Epidermal melanocyte (primary cell): ENCODE measurements at regions not wholly inside any gene's neighbourhood (a gene's known extent, or its start where the extent isn't known, plus 50 kb on each side); places are given as distances from the start of the nearest gene placed in this dataset.

Source experiments
- DNase-seq: peaks from one replicate; pipeline ENCODE4 v3.0.0; 2011; ENCODE audit warnings: low spot score; ENCODE audit not compliant: insufficient read length

DNA sequence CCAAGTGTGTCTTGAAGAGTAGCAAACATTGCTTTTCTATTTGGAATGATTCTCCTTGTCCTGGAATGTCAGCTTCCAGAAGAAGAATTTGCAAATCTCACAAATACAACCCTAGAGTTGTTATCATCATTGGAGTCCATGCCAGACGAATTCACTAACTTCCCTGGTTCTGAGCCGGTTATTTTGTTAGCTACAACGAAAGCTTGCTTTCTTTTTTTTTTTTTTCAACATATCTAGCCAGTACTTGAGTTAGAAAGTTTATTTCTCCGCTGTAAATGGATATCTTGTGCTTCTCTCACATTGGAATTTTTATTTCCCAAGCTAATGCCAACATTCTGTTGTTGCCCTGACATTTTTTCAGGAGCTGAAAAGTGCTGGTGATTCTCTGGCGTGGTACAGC, 138.1 kb upstream of the POM121L12 start:
- DNase-seq = no peak

DNA sequence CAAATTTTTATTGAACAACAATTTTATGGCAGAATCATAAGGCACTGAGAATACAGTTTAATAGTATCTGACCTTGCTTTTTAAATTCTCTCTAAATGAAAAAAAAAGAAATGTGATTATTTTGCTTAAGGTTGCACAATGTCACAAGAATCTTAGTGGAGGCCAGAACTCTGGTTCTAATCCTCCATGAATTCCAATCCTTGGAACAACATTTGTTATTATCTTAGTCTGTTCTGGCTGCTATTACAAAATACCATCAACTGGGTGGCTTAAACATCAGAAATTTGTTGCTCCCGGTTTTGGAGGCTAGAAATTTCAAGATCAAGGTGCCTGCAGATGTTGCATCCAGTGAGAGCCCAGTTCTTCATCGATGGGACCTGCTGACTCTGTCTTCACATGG, 158.2 kb upstream of the POM121L12 start:
- no peak for DNase-seq

DNA sequence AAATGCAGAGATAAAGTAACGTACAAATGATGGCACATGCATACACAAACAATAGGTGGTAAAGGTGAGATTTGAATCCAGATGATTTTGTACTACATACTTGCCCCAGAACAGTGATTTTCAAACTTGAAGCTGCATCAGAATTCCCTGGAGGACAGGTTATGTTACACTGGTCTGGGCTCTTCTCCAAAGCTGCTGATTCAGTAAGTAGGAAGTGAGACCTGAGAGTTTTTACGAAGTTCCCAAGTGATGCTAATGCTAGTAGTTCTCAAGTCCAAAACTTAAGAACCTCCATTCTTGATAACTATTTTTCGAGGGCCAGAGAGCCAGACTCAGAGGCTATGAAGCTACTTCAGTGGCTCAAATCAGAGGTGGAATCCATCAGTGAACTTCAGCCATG, 159.0 kb upstream of the POM121L12 start:
- DNase-seq = no peak

DNA sequence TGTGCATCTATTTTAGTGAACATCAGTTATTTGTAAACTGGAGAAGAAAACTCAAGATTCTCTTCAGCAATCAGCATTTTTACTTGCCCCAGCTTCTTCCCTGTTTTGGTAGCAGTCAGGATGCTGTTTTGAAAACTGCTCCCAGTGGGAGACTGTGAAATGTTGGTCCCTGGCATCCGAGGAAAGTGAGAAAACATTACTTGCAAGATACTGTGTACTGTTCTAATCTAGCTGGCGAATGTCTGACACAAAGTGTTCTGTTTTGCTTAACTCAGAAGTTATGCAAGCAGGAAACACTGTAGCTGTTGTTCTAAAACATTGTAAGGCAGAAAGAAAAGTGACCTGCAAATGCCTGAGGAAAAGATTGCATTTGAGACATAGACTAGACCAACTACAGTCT, 171.8 kb upstream of the POM121L12 start:
- no peak for DNase-seq

DNA sequence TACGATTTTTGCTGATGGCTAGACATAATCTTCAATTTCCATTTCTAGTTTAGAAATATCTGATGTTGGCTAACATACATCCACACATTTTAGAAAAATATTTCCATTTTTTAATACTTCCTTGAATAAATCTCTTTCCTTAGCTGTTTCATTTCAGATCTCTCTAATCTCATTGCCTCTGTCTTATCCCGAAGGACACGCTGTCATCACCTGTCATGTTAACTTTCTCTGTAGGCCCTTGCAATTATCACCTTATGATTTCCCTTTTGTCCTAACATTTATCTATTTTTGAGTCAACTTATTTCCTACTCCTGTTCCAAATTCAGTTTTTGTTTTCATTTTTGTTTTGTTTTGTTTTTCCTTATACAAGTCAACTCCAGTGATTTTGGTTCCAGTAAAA, 173.1 kb upstream of the POM121L12 start:
- no peak for DNase-seq

DNA sequence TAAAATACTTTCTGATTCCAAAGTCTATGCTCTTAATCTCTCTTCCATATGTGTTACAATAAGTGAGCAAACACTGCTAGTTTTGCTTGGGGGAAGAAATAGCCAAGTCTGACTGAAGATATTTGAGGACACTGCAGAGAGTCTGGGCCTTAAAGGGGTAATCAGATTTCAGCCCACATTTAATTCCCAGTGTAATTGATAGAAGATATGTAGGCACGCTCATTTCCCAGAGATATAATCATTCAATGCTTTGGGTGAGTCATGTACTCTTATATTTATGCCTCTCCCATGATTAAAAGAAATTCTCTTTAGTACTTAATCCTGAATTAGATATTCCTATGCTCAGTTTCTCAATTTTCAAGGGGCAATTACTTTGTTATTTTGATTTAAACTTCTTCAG, 178.1 kb upstream of the POM121L12 start:
- no peak for DNase-seq

DNA sequence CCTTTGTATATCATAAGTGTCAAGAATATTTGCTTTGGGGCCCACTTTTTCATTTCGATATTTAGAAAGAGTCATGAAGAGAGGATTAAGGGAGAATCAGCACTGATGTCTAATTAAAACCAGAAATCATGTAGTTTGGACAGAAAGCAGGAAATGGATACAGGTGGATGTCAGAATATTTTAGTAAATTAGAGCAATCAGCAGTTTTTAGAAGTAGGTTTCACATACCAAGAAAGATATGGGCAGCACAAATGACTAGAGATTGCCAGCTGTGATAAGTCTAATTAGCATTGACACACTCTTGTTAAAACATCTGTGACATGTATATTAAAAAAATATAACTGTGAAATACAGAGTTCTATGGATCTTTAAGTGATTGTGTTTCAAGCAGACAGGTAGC, 180.8 kb upstream of the POM121L12 start:
- DNase-seq = no peak

DNA sequence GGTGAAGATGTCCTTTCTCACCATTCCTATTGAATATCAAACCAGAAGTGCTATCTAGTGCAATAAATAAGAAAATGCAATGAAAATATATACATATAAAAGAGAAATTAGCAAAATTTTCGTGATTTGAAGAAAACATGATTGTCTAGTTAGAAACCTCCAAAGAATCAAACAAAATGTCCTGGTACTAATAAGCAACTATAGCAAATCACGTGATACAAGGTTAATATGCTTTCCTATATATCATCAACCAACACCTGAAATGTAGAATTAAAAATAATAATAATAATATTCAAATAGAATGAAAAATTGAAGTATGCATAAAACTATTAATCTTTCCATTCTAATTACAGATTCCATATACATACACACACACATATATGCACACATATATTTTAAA, 183.9 kb upstream of the POM121L12 start:
- no peak for DNase-seq

DNA sequence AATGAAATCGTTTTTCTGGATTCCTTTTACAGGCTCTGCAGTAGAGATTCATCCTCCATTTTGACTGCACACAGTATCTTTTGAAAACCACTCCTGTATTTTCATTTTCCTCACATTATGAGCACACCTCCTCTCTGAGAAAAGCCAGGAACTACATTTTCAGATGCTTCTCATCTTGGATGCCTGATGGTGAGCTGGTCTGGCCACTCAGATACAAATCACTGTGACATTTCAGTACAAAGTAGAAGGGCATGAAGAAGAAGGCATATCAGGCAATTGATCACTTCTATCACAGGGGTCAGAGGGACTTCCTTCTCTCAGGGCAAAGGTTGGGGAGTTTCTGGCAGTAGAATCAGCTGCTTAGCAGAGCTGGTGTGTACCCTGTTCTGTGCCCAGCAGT, 192.0 kb upstream of the POM121L12 start:
- no peak for DNase-seq

DNA sequence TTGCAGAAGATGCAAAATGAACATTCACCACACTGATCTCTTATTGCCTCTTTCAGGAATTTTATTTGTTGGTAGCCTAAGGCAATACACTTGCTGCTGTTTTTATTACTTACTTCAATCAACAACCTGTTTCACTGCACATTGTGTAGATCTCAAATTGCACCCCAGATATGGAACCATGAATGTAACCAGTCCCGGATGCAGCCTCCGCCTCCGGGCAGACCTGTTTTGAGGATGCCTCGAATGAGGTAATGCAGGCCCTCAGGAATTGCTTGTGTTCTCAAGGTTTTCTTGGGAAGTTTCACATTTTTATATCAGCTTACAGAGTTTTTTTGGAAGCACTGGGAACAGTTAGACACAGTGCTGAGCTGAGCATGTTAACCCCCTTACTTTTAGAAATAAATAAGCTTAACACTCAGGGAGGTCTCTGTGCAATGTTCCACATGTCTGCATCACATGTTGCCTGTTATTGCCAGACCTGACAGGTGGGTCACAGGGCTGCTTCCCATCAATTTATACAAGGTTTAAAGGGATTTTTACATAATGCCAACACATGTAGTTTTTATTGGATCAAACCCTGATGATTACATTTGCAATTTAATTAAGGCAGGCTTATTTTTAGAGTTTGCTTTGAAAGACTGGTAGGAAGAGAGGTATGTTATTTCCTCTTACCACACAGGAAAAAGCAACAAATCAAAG, 193.1 kb upstream of the POM121L12 start:
- DNase-seq = no peak

DNA sequence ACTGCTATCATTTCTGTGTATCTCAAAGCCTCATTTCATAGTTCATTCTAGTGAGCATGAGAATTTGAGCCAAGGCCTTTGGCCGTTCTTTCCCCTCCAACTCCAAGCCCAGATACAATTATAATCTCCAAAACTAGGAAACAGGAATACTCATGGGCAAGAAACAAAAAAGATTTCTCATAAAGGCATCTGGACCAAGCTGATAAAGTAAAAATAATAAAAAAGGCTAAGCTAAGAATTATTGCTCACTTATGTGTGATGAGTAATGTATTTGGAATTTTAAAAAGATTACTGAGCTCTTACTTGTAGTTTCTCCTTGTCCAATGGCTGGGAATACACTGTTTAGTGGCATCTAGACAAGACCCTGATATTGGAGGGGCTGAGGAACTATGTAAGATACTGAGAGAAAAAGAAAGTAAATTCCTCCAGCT, 196.4 kb upstream of the POM121L12 start:
- no peak for DNase-seq

DNA sequence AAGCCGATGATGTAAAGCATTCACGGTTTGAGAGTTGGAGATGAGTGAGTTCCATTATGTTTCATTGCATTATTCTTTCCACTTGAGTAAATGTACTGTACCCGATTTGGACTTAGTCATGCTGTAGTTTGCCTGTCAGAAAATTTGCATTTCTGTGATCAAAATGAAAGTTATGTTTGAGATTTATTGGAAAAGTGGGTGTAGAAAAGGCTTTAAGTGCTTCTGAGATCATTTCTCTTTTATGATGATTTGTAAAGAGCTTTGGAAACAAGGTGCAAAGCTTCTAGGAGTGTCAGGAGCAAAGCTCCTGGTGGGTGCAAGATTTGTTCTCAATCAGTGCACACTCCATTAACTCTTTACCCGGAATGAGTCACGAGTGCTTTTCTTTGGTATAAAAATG, 204.1 kb upstream of the POM121L12 start:
- no peak for DNase-seq

DNA sequence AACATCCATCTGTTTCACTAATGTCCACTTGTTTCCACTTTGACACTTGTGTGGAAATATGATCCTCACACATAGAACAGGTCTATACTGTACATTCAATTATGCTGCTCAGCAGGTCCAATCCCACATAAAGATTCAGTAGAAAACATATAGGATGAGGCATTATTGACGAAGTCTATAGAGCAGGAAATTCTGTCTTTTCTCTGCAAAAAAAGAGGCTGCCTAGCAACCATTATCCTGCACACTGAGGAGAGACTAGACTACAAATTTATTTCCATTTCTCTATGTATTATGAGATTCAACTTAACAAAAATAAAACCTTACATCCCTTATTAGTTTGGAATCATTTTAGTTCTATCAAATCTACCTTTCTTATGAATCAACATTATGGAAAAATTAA, 204.6 kb upstream of the POM121L12 start:
- no peak for DNase-seq

DNA sequence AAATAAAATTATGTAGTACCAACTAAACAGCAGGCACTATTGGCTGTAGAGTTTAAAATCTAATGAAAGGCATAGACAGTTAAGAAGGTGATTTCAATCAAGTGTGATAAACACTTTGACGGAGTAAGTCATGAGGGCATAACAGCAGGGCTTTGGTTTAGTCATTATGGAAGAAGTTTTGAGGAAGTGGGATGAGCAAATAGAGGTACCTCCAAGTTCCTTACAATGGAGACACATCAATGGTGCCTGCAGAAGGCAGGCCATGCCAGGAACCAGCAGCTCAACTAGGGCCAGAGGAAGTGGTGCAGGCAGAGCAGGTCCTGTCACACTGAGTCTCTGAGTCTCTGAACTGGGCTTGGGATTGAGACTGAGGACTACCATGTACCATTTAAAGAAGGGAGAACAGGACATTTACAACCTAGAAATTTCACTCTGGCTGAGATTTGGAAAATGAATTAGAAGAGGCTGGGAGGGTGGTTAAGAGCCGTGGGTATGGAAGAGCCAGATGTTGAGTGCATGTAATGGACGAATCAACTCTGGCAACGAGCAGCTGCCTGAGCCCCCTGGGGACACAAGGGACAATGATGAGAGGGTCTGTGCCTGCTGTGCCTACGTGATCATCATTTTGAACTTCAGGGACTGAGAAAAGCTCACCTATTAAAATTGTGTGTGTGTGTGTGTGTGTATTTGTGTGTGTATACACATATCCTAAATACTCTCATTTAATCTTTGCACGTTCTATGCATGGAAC, 208.7 kb upstream of the POM121L12 start:
- no peak for DNase-seq

DNA sequence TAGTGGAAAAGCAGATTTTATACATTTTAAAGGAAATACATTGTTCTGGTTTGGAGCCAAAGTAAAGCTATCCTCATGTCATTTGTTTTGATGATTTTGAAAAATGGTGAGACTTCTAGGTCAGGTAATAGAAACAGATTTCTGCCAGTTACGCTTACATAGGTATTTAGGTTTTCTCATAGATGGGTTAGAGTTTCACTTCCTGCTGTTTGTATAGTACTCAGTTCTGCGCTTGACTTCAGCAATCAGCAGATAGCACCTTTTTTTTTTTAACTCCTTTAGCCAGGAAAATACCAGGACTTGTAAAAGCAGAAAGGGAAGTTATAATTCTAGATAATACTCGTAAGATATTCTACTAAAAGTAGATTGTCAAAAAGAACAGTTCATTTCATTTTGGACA, 209.8 kb upstream of the POM121L12 start:
- no peak for DNase-seq

DNA sequence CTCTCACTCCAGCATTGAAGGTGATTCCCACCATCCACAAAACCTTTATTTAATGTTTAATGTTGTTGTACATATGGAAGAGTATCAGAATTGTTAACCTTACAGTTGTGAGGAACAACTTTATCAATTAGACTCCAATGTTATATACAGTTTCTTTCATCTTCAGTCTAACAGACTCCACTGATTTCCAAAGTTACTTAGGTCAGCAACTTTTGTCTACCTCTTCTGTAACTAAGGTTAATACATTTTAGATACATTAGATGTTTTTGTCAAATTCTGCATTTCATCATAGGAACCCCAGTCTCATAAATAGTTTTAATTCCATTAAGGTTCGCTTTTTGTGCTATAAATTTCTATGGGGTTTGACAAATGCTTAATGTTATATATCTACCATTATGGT, 223.9 kb upstream of the POM121L12 start:
- DNase-seq = no peak

DNA sequence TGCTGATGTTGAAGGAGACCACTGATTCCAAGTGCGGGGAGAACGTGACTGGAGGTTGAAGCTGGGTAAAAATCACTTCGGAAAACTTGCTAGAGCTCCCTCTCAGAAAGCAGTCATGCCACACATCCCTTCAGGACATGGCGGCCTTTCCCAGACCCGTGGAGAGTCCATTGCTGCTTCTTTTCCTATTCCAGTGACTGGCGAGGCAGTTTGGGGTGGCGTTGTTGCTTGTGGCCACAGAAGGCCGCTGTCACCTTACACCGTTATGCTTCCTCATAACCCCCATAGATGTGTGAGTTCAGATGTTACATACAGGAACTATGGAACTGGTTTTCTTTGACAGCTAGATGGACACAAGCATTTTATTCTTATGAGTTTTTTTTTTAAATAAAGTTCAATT, 235.6 kb upstream of the POM121L12 start:
- DNase-seq = no peak

DNA sequence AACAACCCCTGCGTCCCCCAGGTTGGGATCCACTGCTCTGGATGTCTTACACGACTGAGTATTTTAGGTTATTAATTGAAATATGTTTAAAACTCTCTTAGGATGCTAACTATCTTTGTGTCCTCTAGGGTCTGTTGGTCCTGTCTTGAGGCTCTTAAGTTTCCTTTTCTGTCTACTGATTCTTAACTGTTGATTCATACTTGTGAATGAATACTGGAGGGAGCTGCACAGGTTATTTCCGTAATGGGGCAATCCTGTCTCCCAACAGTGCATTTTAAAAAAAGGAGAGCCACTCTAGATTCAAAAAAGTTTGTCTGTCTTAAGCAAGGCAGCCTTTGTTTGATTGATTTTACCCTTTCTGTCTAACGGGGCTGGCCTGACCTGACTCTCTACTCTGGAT, 237.6 kb upstream of the POM121L12 start:
- DNase-seq = no peak

DNA sequence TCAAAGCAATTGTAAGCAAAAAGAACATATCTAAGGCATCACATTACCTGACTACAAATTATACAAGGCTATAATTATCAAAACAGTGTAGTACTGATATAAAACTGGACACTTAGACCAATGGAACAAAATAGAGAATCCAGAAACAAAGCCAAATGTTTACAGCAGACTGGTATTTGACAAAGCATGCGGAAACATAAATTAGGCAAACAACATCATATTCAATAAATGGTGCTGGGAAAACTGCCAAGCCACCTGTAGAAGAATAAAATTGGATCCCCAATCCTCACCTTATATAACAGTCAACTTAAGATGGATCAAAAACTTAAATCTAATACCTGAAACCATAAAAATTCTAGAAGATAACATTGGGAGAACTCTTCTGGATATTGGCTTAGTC, 240.8 kb upstream of the POM121L12 start:
- DNase-seq = no peak

DNA sequence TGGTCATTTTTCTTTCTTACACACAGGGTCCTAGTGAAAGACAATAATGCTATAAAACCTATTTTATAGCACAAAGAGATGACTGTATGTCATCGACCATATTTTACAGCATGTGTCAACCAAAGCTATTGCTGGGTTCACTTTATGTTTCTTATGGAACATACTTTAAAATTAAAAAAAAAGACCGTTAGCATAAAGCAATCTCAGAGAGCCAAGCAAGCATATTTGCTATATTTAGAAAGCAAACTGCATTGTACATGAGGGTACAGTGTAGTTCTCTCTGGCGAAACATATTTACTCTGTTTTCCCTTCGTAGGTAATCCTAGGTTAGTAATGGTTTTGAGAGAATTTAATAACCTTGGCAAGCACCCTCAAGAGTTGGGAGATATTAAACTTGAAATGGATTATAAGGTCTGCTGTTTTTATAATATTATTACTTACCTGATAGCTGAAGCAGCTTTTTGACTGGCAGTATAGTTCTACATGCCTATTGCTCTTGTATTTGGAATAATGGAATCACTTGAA, 244.2 kb upstream of the POM121L12 start:
- no peak for DNase-seq

DNA sequence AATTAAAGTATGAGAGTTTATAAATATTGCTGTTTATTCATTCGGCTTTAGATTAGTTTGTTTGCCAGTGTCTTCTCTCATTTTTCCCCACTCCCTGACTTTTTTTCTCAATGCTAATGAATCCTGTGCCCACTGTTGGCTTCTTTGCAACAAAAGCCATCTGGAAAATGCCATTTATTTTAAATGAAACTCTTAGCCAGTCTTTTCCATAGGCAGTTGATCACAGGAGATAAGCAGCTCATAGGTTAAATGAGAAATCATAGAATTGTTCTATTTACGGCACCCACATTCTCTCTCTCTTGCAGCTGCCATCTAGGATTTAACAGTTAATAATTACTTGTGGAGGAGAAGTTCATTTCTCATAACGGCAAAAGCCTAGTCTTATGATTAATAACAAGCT, 249.3 kb upstream of the POM121L12 start:
- no peak for DNase-seq

DNA sequence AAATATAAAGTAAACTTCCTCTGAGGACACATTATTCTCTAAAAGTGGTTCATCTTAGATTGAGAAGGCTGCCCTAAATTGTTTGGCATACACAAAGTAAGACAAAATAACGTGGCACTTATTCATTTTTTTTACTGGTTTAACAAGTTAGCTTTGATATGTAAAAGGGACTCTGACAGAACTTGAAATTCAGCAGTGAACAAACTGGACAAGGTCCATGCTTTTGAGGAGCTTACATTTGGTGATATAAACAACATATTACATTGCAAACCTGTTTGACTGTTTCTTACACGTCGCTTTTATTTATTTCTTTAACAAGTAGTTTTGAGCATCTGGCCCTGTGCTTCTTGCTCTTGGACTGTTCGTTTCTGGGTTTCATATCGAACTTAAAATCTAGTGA, 253.1 kb upstream of the POM121L12 start:
- DNase-seq = no peak

DNA sequence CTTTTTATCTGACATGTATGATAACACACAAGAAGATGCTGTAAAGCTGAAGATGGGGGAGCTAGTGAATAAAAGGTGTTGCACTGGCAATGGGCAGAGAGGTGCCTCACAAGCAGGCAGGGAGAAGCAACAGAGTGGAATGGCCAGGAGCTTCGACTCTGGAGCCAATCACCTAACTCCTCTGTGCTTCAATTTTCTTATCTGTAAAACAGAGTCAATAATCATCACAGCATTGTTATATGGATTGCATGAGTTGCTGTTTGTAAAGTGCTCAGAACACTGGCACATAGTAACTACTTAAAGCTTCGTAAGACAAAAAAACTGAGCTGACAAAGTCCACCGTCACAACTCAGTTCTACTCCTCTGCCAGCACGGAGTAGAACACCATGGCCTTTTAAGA, 254.2 kb upstream of the POM121L12 start:
- DNase-seq = no peak
